Left ventricle myocardium inferior (tissue), 1 donor: ENCODE measurements at regions not wholly inside any gene's neighbourhood (a gene's known extent, or its start where the extent isn't known, plus 50 kb on each side); places are given as distances from the start of the nearest gene placed in this dataset.

ENCODE experiments used
- DNase-seq: peaks from one replicate; pipeline ENCODE4 v3.0.0-alpha.2; 2020
- H3K27ac ChIP-seq: fragments of 200-600 bp; replicated peaks from 2 replicates; pipeline ENCODE4 v1.8.0; 2021
- H3K27me3 ChIP-seq: fragments of 200-600 bp; 2 replicates; pipeline ENCODE4 v1.8.0; 2021; ENCODE audit warnings: low read depth
- H3K36me3 ChIP-seq: fragments of 200-600 bp; 2 replicates; pipeline ENCODE4 v1.8.0; 2021
- H3K4me1 ChIP-seq: fragments of 200-600 bp; 2 replicates; pipeline ENCODE4 v1.8.0; 2021
- H3K4me3 ChIP-seq: fragments of 200-600 bp; 2 replicates; pipeline ENCODE4 v1.8.0; 2021; ENCODE audit warnings: mild to moderate bottlenecking, moderate library complexity
- H3K9me3 ChIP-seq: fragments of 200-600 bp; replicated peaks from 2 replicates; pipeline ENCODE4 v1.8.0; 2021
- CTCF ChIP-seq: fragments of 200-600 bp; IDR thresholded peaks from 2 replicates; pipeline ENCODE4 v1.8.0; 2021; ENCODE audit warnings: antibody characterized with exemption, mild to moderate bottlenecking, borderline replicate concordance
- intact Hi-C: fragments of 100-400 bp; cut with micrococcal nuclease; formaldehyde crosslinking; loops from one replicate; pipeline ENCODE4 v1.11.0; 2022
- donor health status: DM: no; HTN: yes; CAD: no; lungs with severe emphysema.

DNA sequence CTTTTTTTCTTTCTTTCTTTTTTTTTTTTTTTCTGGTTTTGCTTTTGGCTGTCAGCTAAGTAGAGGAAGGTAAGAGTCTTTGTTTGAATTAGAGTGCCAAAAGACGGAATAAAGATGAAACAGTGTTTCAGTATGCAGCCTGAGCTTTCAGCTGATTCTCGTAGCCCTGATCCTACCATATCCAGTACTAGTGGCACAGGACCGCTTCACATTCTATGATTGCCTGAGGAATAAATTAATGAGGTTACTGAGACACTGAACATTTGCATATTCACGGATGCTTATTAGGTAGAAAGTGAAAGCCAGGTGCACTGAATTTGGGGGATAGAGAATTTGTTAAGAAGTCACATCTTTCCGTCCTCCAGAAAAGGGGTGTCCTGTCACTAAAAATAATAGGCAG is 421.5 kb upstream of the POU3F3 start:
- H3K9me3 ChIP-seq, result no peaks in the 10 kb centered on the region
- no peak overlapping the region for H3K27ac ChIP-seq
- DNase-seq, result no peak
- H3K4me1 ChIP-seq, result no peaks in the 10 kb centered on the region
- no peak overlapping the region for H3K4me3 ChIP-seq
- intact Hi-C loops, result no loop called here
- no peaks in the 10 kb centered on the region for H3K36me3 ChIP-seq
- peaks cover 51% of the 10 kb centered on the region for H3K27me3 ChIP-seq
- TF ChIP-seq CTCF, result no peak

- no peak overlapping the region for H3K4me3 ChIP-seq
- no peaks in the 10 kb centered on the region for H3K36me3 ChIP-seq
- peaks cover 51% of the 10 kb centered on the region for H3K27me3 ChIP-seq
- no peak for DNase-seq
- intact Hi-C loops, result no loop called here
- H3K4me1 ChIP-seq, result no peaks in the 10 kb centered on the region
- no peaks in the 10 kb centered on the region for H3K9me3 ChIP-seq
- no peak for TF ChIP-seq CTCF
- no peak overlapping the region for H3K27ac ChIP-seq
These were observed 420.9 kb upstream of the POU3F3 start for GRCh38 chr2:104432991-104433390.

- intact Hi-C loops, result no loop called here
- no peak for TF ChIP-seq CTCF
- Histone ChIP-seq H3K4me3 (no peak overlapping the region), H3K36me3 (no peaks in the 10 kb centered on the region), H3K4me1 (no peaks in the 10 kb centered on the region), H3K9me3 (peaks cover 5% of the 10 kb centered on the region), H3K27ac (no peak overlapping the region), H3K27me3 (peaks cover 51% of the 10 kb centered on the region)
- DNase-seq, result no peak
These were observed 420.3 kb upstream of the POU3F3 start for GRCh38 chr2:104433657-104434056.

- Histone ChIP-seq H3K9me3 (peaks cover 6% of the 10 kb centered on the region), H3K27ac (no peak overlapping the region), H3K27me3 (peaks cover 51% of the 10 kb centered on the region), H3K4me1 (no peaks in the 10 kb centered on the region), H3K4me3 (peak overlapping the region; percentile 32), H3K36me3 (no peaks in the 10 kb centered on the region)
- intact Hi-C loops, result no loop called here
- no peak for DNase-seq
- no peak for TF ChIP-seq CTCF
These were observed 419.6 kb upstream of the POU3F3 start for GRCh38 chr2:104434318-104434792.

DNA sequence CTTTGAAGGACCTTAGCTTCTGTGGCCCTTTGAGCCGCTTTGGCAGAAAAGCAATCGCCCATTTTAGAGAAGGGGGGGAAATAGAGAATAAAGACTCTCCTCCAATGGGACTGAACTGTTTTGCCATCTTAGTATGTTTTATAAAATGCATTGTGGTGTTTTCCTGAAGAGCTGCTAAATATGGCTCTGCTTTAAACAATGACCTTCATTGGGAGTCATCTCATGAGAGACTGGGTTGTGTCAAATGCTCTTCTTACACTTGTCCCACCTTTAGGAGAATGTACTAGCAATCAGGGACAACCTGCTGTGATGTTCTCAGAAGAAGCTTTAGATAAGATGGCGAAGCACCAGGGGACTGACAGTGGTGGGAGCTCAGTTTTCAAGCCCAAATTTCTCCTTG is 418.9 kb upstream of the POU3F3 start:
- H3K27me3 ChIP-seq, result peaks cover 50% of the 10 kb centered on the region
- H3K27ac ChIP-seq, result no peak overlapping the region
- peaks cover 6% of the 10 kb centered on the region for H3K9me3 ChIP-seq
- no peak for DNase-seq
- H3K4me1 ChIP-seq, result no peaks in the 10 kb centered on the region
- TF ChIP-seq CTCF, result no peak
- H3K4me3 ChIP-seq, result no peak overlapping the region
- intact Hi-C loops, result no loop called here
- no peaks in the 10 kb centered on the region for H3K36me3 ChIP-seq

DNA sequence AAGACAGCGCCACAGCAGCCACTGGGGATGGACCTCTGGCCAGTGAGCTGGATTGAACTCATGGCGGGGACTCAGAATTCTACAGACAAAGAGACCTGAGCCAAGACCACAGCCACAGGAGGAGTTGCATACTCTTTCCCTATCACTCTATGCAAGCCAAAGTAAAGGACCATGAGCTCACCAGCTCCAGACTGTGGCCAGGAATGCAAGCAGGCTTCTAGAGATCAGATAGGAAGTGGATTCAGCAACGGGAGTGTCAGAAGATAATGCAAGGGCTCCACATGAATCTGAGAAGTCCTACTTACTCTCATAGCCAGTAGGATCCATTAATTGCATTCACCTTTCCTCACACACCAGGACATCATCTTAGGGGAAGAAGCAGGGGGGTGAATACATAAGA is 415.4 kb upstream of the POU3F3 start:
- H3K27me3 ChIP-seq, result peaks cover 24% of the 10 kb centered on the region
- intact Hi-C loops, result no loop called here
- no peak overlapping the region for H3K27ac ChIP-seq

More for the DNA sequence above, 415.4 kb upstream of the POU3F3 start:
- DNase-seq, result no peak
- Histone ChIP-seq H3K4me1 (no peaks in the 10 kb centered on the region), H3K9me3 (peaks cover 6% of the 10 kb centered on the region), H3K36me3 (no peaks in the 10 kb centered on the region), H3K4me3 (no peak overlapping the region)
- no peak for TF ChIP-seq CTCF
